GM12878 (cell line): ENCODE measurements at regions not wholly inside any gene's neighbourhood (a gene's known extent, or its start where the extent isn't known, plus 50 kb on each side); places are given as distances from the start of the nearest gene placed in this dataset.

Source experiments
- HDAC2 ChIP-seq: fragments of 200-600 bp; sonication (generic); IDR thresholded peaks from 2 replicates; pipeline ENCODE4 v1.6.1; 2017
- MEF2B ChIP-seq: fragments of 450-650 bp; IDR thresholded peaks from 2 replicates; pipeline ENCODE4 v1.6.1; 2018; ENCODE audit warnings: mild to moderate bottlenecking, moderate library complexity; ENCODE audit not compliant: partially characterized antibody, poor library complexity, severe bottlenecking
- POLR2A ChIP-seq: IDR thresholded peaks from 2 replicates; pipeline ENCODE4 v1.6.1; 2011; ENCODE audit warnings: low read depth, mild to moderate bottlenecking, low read length
- RAD21 ChIP-seq: IDR thresholded peaks from 2 replicates; pipeline ENCODE4 v1.6.1; 2011; ENCODE audit warnings: mild to moderate bottlenecking, low read depth, low read length, moderate library complexity; ENCODE audit not compliant: insufficient read depth
- ZBED1 ChIP-seq: IDR thresholded peaks from 2 replicates; pipeline ENCODE4 v1.6.1; 2016; ENCODE audit warnings: borderline replicate concordance
- TF ChIP-seq, protein P1 (sequence below): IDR thresholded peaks from 2 replicates; pipeline ENCODE4 v1.6.1; 2011; ENCODE audit warnings: low read depth, mild to moderate bottlenecking, low read length, moderate library complexity, borderline replicate concordance; ENCODE audit errors: extremely low read depth

- no peak for TF ChIP-seq RAD21
- no peak for TF ChIP-seq ZBED1
- TF ChIP-seq HDAC2, result no peak
- TF ChIP-seq POLR2A, result no peak
- TF ChIP-seq, protein P1, sequence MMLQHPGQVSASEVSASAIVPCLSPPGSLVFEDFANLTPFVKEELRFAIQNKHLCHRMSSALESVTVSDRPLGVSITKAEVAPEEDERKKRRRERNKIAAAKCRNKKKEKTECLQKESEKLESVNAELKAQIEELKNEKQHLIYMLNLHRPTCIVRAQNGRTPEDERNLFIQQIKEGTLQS, result no peak
- no peak for TF ChIP-seq MEF2B
Observed at GRCh38 chr5:142221091-142221860, 103.5 kb downstream of the SPRY4 start.
